GM19455 (cell line): ENCODE measurements at regions not wholly inside any gene's neighbourhood (a gene's known extent, or its start where the extent isn't known, plus 50 kb on each side); places are given as distances from the start of the nearest gene placed in this dataset.

Experiments used
- ATAC-seq: cut with Tn5 transposase; IDR thresholded peaks from one replicate; pipeline ENCODE4 v1.9.1; 2021; ENCODE audit not compliant: unreplicated experiment

DNA sequence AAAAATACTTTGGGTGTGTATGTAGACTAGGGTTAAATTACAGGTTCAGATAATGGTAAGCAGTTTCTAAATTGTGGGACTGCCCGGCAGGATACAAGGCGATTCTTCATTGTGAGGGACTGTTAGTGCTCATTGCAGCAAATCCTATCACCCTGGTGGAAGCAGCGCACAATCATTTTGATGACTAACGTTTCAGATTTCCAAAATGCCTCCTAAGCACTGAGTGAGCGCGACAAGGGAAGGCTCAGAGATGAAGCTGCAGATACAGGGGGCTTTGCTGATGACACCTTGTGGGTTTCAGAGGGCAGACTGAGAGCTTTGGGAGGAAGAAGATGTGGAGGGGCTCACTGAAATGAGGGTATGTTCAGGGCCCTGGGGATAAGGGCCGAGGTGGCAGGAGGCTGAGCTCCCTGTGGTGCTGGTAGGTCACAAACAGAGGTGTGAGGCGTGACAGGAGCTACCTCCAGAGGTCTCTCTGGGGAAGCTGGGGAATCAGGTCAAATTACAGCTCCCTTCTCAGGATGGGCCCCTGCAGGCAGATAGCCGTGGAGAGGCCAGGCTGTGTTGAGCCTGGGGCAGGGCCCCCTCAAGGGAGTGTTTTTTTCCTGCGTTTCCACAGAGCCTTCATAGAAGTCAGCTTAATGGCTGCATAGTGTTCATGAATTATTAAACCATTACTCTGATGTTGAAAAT lies 84.5 kb upstream of the FYN start:
- ATAC-seq: no peak

DNA sequence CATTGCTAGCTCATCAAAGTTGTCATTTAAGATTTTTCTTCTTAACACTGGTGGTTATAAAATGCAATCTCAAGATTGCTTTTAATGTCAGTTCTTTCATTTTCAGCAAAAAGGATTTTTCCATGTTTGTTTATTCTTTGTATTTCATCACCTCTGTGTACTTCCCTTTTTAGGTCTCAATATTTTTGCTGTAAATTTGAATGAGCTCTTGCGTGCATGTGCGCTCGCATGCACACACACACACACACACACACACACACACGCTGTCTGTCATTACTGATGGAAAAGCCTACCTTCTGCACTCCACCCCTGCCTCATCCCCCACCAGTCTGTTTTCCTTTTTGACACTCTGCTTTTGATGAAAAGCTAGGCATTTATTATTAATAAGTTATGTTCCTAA lies 85.3 kb upstream of the FYN start:
- no peak for ATAC-seq

DNA sequence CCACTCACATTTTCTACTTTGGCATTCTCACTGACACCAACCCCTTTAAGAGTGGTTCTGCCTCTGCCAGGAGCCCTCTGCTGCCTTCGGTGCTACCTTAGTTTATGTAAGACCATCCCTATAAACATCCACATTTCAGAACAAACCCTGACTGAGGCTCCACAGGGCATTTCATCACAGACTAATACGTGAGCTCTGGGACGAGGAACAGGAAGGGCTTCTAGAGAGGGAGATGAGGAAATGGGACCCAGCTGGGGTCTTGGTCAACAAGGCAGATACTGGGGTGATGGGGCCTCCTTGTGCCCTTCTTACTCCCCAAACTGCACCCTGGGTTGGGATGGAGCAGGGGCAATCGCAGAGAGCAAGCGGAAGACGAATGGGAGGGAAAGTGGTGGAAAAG lies 86.5 kb upstream of the FYN start:
- no peak for ATAC-seq

DNA sequence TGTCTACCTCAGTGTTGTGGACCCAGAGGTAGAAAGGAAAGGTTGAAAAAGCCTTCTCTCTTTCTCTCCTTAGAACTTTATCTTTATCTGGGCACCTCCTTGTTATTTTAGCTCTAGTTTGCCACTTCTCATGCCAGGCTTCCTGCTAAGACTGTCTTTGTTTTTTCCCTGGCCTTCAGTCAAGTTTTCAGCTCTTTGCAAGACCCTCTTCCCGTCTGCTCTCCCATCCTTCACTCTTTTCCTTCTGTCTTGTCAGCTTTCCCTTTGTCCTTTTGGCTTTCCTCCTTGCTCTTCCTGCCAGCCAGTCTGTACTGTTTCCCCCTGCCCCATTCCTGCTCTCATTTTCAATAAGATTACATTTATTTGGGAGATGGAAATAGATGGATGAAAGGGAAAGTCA lies 86.8 kb upstream of the CCN6 start:
- no peak for ATAC-seq

DNA sequence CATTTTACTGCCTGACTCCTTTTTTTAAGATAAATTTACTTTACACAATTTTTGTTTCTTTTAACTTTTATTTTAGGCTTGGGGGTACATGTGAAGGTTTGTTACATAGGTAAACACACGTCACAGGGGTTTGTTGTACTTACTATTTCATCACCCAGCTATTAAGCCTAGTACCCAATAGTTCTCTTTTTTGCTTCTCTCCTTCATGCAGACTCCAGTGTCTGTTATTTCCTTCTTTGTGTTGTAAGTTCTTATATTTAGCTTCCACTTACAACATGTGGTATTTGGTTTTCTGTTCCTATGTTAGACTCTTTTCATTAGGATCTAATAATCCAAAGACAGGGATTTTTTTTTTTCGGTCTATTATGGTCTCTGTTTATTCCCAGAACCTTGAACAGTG lies 83.5 kb upstream of the CCN6 start:
- ATAC-seq: no peak

DNA sequence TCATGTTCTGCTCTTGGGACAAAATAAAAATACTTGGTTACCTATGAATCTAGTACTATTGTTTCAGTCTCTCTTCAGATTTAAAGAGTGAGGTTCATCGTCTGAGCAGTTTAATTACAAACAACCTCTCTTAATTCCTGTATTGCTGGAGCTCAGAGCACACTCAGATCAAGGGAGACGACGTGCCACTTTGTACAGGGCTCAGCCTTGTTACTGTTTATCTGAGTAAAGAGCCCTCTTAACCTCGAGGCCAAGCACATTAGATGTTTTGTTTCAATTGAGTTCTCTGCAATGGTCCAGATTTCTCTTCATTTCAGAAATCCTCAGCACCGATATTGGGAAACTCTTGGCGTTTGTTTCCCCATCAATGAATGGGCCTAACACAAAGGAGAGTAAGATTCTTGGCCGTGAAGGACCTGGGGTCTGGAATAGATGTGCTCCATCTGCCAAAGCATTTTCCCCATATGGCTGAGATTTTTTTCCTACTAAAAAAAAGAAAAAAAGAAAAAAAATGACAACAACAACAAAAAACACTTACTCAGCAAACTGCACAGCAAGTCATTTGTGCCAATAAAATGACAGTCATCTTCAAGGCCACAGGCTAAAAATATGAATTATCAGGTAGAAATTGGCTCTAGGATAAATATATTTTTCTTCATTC lies 82.6 kb upstream of the CCN6 start:
- no peak for ATAC-seq

DNA sequence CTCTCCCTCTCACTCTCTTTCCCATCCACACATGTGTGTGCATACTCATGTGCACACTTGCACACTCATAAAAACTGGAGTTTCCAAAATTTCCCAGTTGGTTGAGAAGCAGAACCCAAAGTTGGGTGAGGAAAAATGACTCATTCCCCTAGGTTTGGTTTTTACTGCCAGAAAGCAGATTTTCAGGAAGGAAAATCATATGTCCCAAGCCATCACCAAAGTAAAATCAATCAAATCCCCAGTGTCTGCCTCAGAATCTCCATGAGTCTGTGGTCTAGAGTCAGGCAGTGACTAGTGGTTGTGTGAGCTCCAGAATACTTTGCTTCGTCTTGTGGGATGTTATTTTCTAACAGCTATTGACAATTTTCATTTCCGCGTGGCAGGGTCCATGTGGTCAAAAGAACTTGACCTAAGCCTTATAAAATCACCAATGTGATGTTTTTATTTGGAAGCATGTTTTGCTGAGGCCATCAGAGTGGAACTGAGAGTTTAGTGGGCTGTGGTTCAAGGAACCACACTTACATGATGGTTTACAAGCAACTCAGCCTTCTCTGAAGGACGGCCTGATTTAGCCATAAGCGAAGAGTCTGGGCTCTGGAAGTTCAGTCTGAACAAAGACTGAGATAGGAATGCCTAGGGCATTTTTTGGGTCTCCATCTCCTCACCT lies 81.9 kb upstream of the CCN6 start:
- ATAC-seq: no peak

DNA sequence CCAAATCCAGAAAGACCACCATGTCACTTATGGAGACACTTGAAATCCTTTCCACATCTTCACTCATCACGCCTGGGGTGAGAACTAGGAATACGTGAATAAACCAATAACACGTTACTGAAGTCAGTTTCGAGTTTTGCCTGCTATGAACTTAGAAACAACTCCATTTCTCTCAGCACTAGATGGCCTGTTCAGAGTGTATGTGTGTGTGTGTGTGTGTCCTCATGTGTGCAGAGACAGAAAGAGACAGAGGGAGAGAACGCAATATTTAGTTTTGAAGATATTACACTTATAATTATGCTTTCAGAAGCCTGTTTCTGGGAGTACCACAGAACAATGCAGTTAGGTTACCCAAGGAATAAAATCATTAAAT lies 81.2 kb upstream of the CCN6 start:
- ATAC-seq: no peak

DNA sequence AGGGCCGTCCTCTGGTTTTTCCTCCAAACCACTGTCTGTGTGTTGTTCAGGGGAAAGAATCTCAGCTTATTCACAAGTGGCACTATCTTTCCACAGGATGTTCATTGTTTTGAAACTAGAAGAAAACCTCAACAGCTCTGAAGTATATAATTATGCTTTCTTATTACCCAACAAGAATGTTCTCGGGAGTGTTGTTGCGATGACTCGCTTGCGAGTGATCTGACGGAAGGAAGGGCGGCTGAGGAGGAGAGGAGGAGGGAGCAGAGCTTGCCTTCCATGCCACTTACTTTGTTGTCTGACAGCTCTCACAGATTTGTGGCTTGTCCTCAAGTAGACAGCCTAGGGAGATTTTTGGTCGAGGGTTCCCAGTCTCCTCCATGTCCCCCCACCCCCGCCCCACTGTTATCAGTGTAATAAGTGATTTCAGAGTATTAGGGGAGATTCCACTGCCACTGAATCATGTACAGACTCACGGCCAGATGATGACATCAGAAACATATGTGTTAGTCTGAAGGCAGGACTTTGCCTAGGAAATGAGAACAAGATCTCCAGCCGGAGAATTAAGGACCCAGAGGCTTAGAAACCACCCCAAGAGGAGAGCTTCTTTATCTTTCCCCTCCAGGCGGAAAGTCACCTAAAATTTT lies 80.7 kb upstream of the CCN6 start:
- ATAC-seq: no peak

DNA sequence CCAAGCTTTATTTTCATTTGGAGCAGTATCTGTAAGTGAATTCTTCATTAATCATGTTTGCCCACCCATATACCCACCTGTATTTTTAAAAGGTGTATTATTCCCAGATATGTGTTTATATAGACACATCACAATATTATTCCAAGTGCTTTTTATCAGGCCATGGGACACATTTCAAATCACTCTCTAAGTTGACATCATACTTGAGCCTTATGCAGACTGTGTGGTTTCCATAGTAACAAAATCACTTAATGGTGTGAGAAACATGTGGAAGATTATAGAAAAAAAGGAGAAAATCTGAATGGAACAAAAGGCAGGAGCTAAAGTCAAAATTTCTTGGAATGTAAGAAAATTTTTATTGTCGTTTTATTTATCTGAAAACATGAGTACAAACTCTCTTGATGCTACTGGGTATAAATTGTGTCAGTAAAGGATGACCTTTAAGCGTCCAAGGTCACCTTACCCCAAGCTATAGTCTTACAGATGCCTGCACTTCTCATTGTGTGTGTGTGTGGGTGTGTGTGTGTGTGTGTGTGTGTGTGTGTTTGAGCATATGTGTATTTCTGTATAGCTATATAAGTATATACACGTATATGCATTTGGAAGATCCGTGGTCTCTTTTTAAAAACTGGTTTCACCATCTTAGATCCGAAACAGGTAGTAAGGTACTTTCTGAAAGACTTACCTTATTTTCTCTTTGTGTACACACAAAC lies 79.8 kb upstream of the CCN6 start:
- ATAC-seq: no peak

DNA sequence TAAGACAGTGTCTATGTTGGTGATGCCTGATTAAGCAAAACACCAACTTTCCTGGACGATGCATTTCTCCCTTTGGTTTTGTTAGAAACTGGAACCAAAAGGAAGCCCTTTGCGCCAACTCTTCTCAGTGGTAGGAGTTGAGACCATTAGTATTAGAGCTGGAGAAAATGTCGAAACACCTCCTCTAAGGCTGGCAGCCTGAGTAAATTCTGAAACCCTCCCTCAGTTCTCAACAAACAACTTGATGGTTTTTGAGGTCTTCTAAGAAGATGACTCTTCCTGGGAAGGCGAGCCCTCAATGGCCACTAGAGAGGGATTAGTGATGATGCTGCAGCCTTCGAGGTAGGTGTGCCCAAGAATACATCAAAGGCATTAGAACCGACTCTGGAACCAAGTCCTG lies 78.4 kb upstream of the CCN6 start:
- ATAC-seq: no peak

DNA sequence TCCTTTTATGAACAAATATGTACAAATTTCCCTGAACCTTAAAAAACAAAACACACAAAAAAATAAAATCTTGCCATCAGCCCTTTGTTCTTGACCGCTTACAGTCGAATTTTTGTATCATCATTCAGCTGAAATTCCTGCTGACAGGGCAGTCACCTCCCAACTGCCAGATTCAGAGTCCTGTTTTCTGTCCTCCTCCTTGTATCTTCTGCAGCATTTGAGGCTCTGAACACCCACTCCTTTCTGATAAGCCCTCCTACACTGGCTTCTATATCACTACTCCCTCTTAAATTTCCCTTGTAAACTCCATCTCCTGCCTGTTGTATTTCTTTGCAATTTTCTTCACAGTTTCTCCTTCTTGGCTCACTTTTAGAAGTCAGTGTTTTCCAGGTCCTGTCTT lies 77.8 kb upstream of the CCN6 start:
- no peak for ATAC-seq

DNA sequence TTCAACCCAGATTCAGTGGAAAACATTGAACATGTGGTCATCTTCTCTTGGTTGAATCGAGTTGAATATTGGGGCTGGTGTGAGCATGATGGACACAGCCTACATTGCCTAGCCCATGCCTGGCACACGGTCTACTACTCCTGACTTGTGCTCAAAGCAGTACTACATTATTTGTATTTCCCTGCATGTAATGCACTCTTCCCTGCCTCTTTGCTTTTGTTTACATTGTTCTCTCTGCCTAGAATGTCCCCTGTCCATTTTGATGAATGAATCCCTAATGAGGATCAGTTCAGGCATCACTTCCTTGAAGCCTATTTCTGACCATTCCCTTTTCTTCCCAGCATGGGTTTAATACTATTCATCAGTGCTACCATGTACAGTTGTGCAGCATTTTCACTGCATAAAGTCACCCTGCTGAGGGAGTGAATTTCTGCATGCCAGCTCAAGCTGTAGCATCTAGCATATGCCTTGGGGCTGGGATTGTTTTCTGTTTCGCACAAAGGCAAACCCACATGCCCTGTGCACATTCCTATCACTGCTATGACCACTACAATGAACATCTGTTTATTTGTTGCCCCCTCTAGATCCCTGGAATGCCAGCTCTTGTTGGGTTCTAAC lies 75.3 kb upstream of the CCN6 start:
- ATAC-seq: no peak

DNA sequence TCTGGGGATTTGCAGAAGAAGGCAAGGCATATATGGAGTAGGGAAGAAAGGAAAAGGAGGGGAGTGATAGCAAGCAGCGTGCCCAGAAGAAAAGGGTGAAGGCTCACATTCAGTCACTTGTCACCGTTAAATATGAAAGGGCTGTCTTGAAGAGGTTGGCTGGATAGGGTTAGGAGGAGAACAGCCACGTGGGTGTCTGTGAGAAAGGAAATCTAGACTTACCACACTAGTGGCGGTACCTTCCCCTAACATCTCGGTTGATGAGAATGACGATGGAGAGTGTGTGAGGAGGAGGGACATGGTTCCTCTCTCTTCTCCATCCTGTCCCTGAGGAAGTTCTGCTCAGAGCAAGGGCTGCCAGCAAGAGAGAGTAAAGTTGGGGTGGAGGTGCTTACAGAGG lies 74.3 kb upstream of the CCN6 start:
- ATAC-seq: no peak

DNA sequence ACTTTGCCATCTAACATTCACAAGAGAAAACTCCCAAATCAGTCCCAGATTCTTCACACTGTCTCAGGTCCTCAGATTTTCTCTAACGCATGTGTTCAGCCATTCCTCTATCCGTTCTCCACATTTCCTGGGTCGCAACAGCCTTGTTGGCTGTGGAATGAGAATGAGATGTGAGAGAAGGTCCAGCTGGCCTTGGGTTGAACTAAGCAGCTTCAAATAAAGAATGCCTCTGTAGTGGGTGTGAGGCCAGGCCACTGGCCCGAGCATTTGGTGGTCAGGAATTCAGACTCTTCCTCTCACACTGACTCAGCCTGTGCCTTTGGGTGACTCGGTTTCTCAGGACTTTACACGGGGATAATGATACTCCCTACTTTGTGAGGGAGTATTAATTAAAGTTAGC lies 73.8 kb upstream of the CCN6 start:
- ATAC-seq: no peak

DNA sequence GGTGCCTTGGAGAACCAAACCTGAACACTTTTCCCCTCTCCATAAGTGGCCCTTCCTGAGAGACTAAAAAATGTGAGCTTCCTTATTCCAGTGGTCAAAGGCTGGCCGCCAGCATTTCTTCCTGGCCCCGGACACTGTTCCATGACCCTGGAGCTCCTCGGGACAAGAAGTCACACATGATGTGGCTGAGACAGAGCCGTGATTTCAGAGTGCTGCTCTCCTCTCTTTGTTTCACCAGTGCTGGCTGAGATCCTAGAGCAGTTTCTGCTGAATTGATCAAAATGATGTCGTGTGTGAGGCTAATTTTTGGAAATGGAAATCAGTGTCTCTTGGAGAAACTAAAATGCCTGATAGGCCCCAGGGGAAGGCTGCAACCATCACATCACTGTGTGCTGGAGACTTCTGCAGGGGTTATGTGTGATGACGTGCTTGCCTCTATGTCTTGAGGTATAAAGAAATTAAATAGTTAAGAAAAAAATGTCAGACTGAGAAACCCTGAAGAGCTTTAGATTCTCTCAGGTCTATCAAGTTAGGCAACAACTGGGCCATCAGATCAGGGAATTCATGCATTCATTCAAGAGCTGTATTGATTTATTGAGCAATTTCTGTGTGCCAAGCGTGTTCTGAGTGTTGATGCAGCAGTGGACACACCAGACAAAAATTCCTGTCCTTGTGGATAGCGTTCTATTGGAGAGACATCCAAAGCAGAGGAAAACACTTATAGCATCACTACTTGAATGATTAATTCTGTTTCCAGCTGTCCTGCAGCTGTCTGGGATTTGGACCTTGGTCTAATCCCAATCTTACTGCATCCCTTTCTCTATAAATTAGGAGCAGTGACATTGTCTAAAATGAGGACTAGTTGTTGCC lies 72.7 kb upstream of the CCN6 start:
- ATAC-seq: no peak

DNA sequence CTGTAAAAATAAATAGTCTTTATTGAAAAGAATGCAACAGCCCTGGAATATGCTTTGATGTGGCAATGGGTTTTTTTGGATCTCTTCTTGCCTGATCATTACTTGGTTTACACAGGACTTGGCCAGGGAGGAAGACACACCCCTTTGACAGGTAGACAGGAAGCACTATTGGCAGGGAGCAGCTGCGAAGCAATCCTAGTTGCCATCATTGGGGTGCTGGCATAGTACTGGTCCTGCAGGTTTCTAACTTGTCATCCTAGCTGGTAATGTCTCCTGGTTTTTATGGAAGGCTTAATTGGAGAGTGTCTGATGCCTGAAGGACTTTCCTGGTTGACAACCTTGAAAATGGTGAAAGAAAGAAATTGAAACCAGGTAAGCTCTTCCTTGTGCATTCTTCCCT lies 71.2 kb upstream of the CCN6 start:
- ATAC-seq: no peak

DNA sequence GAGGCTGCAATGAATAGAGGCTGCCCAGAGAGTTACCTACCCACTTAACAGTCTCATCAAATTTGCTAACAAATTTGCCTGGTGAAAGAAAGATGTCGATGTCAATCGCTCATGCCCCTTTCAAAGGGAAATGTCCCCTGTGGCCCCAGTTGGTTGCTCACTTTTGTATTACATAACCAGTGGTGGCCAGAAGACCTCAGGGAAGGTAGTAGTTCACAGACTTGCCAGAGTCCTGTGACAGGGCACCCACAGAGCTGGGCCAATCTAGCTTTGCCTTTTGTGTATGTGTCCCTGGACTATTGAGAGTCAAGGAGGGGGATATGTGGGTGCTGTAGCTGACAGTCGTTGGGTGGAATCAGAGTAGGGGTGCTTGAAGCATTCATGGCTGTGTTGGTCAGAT lies 70.7 kb upstream of the CCN6 start:
- no peak for ATAC-seq

DNA sequence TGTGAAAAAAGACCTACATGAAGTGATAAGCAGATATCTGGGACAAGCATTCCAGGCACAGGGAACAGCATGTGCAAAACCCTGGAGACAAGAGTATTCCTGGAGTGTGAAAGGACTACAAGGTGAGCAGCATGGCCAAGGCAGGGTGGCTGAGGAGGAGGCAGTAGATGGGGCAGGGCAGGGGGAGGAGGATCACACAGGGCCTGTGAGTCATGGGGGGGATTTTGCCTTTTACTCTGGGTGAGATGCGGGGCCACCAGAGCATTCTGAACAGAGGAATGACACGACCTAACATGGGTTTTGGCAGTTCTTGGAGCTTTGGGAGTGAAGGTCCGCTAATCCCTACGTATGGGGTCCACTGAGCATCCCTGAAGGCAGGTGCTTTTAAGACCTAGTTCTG lies 69.8 kb upstream of the CCN6 start:
- ATAC-seq: no peak

DNA sequence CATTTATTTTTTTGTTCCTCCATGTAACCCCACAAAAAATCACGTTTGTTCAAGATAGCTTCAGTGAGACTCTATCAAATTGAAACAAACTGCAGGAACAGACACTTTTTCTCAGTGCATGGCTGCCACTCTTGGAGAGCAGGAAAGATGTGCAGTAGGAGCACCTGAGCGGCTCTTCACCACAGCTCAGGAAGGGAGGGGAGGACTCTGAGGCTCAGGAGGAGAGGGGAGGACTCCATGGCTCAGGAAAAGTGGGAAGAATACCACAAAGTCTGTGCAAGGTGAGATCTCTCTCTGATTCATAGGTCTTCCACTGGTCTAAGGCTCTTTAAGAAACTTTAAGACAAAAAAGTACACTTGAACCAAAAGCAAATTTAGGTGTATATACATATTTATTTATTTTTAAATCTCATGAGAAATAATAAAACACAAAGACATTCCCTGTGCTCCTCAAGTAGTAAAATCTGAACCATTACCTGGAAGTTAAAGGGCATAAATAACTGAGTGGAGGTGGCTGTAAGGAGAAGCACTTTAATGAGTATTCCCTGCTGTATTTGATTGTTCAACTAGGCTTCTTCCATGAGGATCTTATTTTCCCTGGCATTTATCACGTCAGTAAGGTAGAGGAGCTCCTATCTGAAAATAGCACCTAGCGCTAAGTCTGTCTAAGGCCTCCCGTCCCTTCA lies 69.2 kb upstream of the CCN6 start:
- no peak for ATAC-seq
